SK-N-MC (cell line): ENCODE measurements at regions not wholly inside any gene's neighbourhood (a gene's known extent, or its start where the extent isn't known, plus 50 kb on each side); places are given as distances from the start of the nearest gene placed in this dataset.

Experiments
- DNase-seq: peaks from one replicate; pipeline ENCODE4 v3.0.0-alpha.2; 2011; ENCODE audit warnings: low read depth, low spot score
- H3K27ac ChIP-seq: fragments of 200-600 bp; sonication (generic); 2 replicates; pipeline ENCODE4 v1.5.1; 2016; ENCODE audit warnings: mixed run types
- H3K36me3 ChIP-seq: fragments of 200-600 bp; sonication (generic); 2 replicates; pipeline ENCODE4 v1.6.1; 2017; ENCODE audit warnings: antibody characterized with exemption, low read length, mixed read lengths; ENCODE audit not compliant: insufficient read depth
- H3K4me3 ChIP-seq: fragments of 200-600 bp; sonication (generic); 2 replicates; pipeline ENCODE4 v1.5.1; 2016
- H3K9ac ChIP-seq: fragments of 200-600 bp; sonication (generic); 2 replicates; pipeline ENCODE4 v1.8.0; 2017; ENCODE audit warnings: mixed run types, mixed read lengths; ENCODE audit not compliant: insufficient read length
- H3K9me3 ChIP-seq: fragments of 200-600 bp; sonication (generic); 2 replicates; pipeline ENCODE4 v1.6.1; 2017; ENCODE audit warnings: low read depth, mild to moderate bottlenecking, antibody characterized with exemption, low read length, moderate library complexity, mixed read lengths
- EZH2 ChIP-seq: fragments of 200-600 bp; sonication (generic); IDR thresholded peaks from one replicate; pipeline ENCODE4 v1.6.1; 2017; ENCODE audit warnings: antibody characterized with exemption
- FOXP2 ChIP-seq: optimal IDR thresholded peaks from 2 replicates; pipeline ENCODE3; 2011; ENCODE audit warnings: mild to moderate bottlenecking, moderate library complexity; ENCODE audit not compliant: insufficient read depth; ENCODE audit errors: extremely low read length, control extremely low read depth
- POLR2AphosphoS5 ChIP-seq: IDR thresholded peaks from 2 replicates; pipeline ENCODE4 v1.6.1; 2012; ENCODE audit warnings: mild to moderate bottlenecking, low read depth, low read length, borderline replicate concordance

GRCh38 chr2:60336442-60337141, 216.9 kb downstream of the BCL11A start:
- Histone ChIP-seq H3K9me3 (no peaks in the 10 kb centered on the region), H3K27ac (no peak overlapping the region), H3K4me3 (no peak overlapping the region), H3K9ac (no peak overlapping the region), H3K36me3 (no peaks in the 10 kb centered on the region)
- no peak for TF ChIP-seq POLR2AphosphoS5
- TF ChIP-seq FOXP2: no peak
- DNase-seq: no peak

- Histone ChIP-seq H3K36me3 (no peaks in the 10 kb centered on the region), H3K27ac (no peak overlapping the region), H3K9me3 (no peaks in the 10 kb centered on the region), H3K9ac (no peak overlapping the region), H3K4me3 (no peak overlapping the region)
- DNase-seq: no peak
- no peak for TF ChIP-seq FOXP2
These were observed 217.8 kb downstream of the BCL11A start for GRCh38 chr2:60335533-60336237.

GRCh38 chr2:60334610-60335009, 218.8 kb downstream of the BCL11A start:
- TF ChIP-seq POLR2AphosphoS5 (no peak), FOXP2 (no peak), EZH2 (no peak)
- Histone ChIP-seq H3K9me3 (no peaks in the 10 kb centered on the region), H3K4me3 (no peak overlapping the region), H3K9ac (no peak overlapping the region), H3K27ac (no peak overlapping the region), H3K36me3 (no peaks in the 10 kb centered on the region)
- DNase-seq: no peak

DNA sequence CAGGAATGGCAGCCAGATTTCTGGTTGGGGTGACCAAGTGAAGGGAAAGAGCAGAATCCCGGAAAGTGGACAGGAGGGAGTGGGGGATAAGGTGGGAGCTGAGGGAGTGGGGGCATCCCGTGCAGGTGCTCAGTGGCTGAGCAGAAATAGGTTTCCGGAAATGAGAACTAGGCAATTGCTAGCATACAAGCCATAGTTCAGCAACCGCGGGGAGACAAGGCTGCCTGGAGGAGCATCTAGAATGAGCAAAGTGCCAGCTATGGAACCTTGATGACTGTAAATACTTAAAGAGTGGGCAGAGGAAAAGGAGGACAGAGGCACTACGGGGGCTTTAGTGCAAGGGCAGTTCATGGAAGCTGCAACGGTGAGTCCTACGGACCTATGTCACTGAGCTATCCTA, 220.2 kb downstream of the BCL11A start:
- Histone ChIP-seq H3K9me3 (no peaks in the 10 kb centered on the region), H3K9ac (no peak overlapping the region), H3K27ac (no peak overlapping the region), H3K36me3 (no peaks in the 10 kb centered on the region), H3K4me3 (no peak overlapping the region)
- TF ChIP-seq EZH2 (no peak), FOXP2 (no peak), POLR2AphosphoS5 (no peak)
- no peak for DNase-seq

DNA sequence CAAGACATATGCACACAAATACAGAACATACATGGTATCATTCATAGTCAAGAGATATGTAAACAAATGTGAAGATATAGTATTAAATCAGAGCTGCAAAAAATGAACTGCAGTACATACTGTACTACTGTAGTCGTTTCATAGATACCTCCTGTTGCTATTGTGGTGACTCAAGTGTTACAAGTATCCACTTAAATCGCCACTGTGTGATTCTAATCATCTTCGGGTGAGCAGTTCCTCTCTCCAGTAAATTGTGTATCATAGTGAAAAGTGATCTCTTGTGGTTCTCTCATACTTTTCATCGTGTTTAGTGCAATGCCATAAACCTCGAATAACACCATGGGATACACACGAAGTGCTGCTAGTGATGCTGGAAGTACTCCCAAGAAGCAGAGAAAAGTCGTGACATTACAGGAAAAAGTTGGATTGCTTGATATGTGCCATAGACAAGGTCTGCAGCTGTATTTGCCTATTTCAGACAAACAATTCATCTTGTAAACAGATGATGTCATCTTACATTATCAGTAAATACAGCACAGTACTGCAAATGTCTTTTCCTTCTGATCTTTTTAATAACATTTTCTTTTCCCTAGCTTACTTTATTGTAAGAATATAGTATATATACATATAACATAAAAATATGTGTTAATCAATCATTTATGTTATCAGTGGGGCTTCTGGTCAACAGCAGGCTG, 222.2 kb downstream of the BCL11A start:
- Histone ChIP-seq H3K4me3 (no peak overlapping the region), H3K27ac (no peak overlapping the region), H3K9me3 (no peaks in the 10 kb centered on the region), H3K9ac (no peak overlapping the region), H3K36me3 (no peaks in the 10 kb centered on the region)
- TF ChIP-seq FOXP2 (no peak), POLR2AphosphoS5 (no peak), EZH2 (no peak)
- DNase-seq: no peak

DNA sequence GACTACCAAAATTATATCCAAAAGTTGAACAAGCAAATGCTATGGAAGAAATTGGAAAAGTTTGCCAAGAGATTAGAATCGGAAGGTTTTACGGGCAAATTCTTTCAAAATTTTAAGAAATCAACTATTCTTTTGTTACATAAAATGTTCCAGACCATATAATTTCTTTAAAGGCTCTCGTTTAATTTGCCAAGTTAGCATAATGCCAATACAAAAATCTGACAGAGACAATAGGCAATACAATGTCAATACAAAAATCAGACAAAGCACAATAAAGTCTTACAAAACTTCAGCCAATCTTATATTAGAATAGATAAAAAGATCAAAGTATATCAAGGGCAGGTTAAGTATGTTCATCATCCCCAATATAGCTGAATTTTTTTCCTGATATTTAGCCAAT, 224.2 kb downstream of the BCL11A start:
- no peak for TF ChIP-seq FOXP2
- Histone ChIP-seq H3K4me3 (no peak overlapping the region), H3K9me3 (no peaks in the 10 kb centered on the region), H3K27ac (no peak overlapping the region), H3K36me3 (no peaks in the 10 kb centered on the region), H3K9ac (no peak overlapping the region)
- no peak for DNase-seq

- no peaks in the 10 kb centered on the region for H3K9me3 ChIP-seq
- H3K4me3 ChIP-seq: no peak overlapping the region
- no peak overlapping the region for H3K27ac ChIP-seq
- H3K36me3 ChIP-seq: no peaks in the 10 kb centered on the region
- no peak overlapping the region for H3K9ac ChIP-seq
- TF ChIP-seq FOXP2: no peak
- no peak for TF ChIP-seq EZH2
- TF ChIP-seq POLR2AphosphoS5: no peak
- DNase-seq: no peak
These were observed 228.9 kb downstream of the BCL11A start for GRCh38 chr2:60324536-60324935.

GRCh38 chr2:60321816-60322215, 231.6 kb downstream of the BCL11A start:
- no peaks in the 10 kb centered on the region for H3K9me3 ChIP-seq

More at GRCh38 chr2:60321816-60322215, 231.6 kb downstream of the BCL11A start:
- H3K9ac ChIP-seq: no peak overlapping the region
- no peak overlapping the region for H3K27ac ChIP-seq
- H3K36me3 ChIP-seq: no peaks in the 10 kb centered on the region
- TF ChIP-seq POLR2AphosphoS5 (no peak), EZH2 (no peak), FOXP2 (no peak)
- DNase-seq: no peak
- H3K4me3 ChIP-seq: no peak overlapping the region
